Muscle layer of duodenum (tissue), 2 donors: ENCODE measurements at regions not wholly inside any gene's neighbourhood (a gene's known extent, or its start where the extent isn't known, plus 50 kb on each side); places are given as distances from the start of the nearest gene placed in this dataset.

Experiments
- H3K27ac ChIP-seq: one replicate; pipeline ENCODE4 v1.7.0; 2013; ENCODE audit warnings: mild to moderate bottlenecking, low read length
- H3K27me3 ChIP-seq: one replicate; pipeline ENCODE4 v1.7.0; 2013; ENCODE audit warnings: low read depth, mild to moderate bottlenecking, control low read depth, low read length
- H3K36me3 ChIP-seq, 2 donors: one replicate each; pipeline ENCODE4 v1.7.0; 2013; ENCODE audit warnings: low read length in 2 of 2, control low read depth in 1 of 2, mild to moderate bottlenecking in 1 of 2; ENCODE audit not compliant: insufficient read depth in 2 of 2, control insufficient read depth in 1 of 2
- H3K4me1 ChIP-seq, 2 donors: one replicate each; pipeline ENCODE4 v1.7.0; 2013; ENCODE audit warnings: low read length in 2 of 2, mild to moderate bottlenecking in 2 of 2, control low read depth in 1 of 2, moderate library complexity in 1 of 2; ENCODE audit not compliant: insufficient read depth in 2 of 2, control insufficient read depth in 1 of 2
- H3K4me3 ChIP-seq, 2 donors: one replicate each; pipeline ENCODE4 v1.7.0; 2013; ENCODE audit warnings: low read length in 2 of 2, low read depth in 1 of 2, mild to moderate bottlenecking in 1 of 2
- H3K9me3 ChIP-seq, 2 donors: one replicate each; pipeline ENCODE4 v1.7.0; 2013; ENCODE audit warnings: low read length in 2 of 2, control low read depth in 1 of 2, mild to moderate bottlenecking in 1 of 2; ENCODE audit not compliant: control insufficient read depth in 1 of 2
- donor health status: healthy.

- Histone ChIP-seq H3K27me3 (no peaks in the 10 kb centered on the region), H3K36me3 (no peaks in the 10 kb centered on the region), H3K27ac (no peak overlapping the region), H3K9me3 (no peaks in the 10 kb centered on the region), H3K4me3 (no peak overlapping the region), H3K4me1 (no peaks in the 10 kb centered on the region)
Observed at GRCh38 chr4:83932750-83933391, 397.0 kb downstream of the GPAT3 start.

DNA sequence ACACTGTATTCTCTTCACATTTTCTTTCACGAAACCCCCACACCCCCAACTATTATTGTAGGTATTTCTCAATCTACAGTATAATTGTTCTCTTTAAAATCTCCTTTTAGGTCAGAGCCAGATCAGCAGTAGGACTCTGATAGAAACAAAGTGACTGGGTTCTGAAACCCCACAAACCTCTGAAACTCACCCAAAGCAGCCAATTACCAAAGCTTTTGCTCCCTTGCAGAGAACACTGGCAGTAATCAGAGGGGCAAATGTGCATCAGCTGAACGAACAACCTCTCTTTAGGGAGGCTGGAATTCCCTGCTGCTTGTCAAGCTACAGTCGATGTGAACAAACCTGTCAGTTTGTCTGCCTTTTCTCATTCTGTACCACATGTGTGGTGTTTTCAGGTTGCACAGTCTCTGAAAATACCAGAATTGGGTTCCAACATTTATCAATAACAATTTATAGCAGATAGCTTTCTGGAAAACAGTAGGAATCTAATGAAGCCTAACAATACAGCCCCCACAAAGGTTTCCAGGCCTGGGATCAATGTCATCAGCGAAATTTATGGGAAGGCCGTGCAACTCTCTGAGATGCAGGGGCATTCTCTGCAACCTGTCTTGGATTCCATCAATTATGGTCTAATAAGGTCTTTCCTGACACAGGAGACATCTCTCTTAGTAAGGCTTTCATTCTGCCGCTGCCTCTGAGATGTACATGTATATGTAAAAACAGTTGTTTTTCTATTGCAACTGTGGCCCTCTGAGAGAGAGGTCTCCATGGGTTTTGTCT is 395.9 kb downstream of the GPAT3 start:
- H3K4me1 ChIP-seq: no peaks in the 10 kb centered on the region
- no peaks in the 10 kb centered on the region for H3K9me3 ChIP-seq
- H3K27me3 ChIP-seq: no peaks in the 10 kb centered on the region
- no peak overlapping the region for H3K4me3 ChIP-seq
- no peak overlapping the region for H3K27ac ChIP-seq
- no peaks in the 10 kb centered on the region for H3K36me3 ChIP-seq

DNA sequence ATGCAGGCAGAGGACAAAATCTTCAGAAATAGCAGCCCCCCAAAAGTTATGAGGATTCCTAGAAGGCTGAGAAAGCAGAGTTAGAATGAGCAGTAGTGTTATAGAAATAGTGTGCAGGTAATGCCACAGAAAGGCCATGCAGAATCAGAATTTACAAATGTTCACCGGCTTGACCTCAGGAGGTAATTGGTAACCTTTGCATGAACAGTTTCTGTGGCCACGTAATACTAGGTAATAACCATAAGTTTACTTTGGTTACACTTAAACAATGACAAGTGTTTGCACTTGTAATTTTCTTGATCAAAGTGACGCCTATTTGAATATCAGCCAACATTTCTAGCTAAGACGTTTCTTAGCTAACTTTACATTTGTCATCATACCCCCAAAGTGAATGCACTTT is 393.6 kb downstream of the GPAT3 start:
- Histone ChIP-seq H3K27ac (no peak overlapping the region), H3K4me3 (no peak overlapping the region), H3K4me1 (no peaks in the 10 kb centered on the region), H3K9me3 (no peaks in the 10 kb centered on the region), H3K36me3 (no peaks in the 10 kb centered on the region), H3K27me3 (no peaks in the 10 kb centered on the region)

DNA sequence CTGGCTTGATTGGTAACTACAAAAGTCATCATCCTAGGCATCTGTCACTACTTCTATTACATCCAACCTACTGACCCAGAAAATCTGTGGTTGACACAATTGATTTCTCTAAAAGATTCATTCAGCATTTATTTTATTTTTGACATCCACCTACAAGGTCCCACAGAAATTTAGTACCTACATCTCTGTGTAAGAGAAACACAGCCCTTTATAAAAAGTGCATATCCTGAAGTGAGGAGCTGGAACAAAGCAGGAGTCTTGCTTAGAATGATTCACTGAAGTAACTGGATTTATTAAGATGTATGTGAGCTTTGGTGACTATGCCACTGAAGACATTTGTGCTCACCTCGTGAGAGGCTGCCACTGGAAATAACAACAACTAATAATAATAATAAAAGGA is 391.0 kb downstream of the GPAT3 start:
- Histone ChIP-seq H3K27me3 (no peaks in the 10 kb centered on the region), H3K36me3 (no peaks in the 10 kb centered on the region), H3K27ac (no peak overlapping the region), H3K4me3 (no peak overlapping the region), H3K9me3 (no peaks in the 10 kb centered on the region), H3K4me1 (no peaks in the 10 kb centered on the region)

- Histone ChIP-seq H3K4me3 (no peak overlapping the region), H3K9me3 (no peaks in the 10 kb centered on the region), H3K27me3 (no peaks in the 10 kb centered on the region), H3K4me1 (no peaks in the 10 kb centered on the region), H3K36me3 (no peaks in the 10 kb centered on the region), H3K27ac (no peak overlapping the region)
Observed at GRCh38 chr4:83923341-83923740, 387.4 kb downstream of the GPAT3 start.

DNA sequence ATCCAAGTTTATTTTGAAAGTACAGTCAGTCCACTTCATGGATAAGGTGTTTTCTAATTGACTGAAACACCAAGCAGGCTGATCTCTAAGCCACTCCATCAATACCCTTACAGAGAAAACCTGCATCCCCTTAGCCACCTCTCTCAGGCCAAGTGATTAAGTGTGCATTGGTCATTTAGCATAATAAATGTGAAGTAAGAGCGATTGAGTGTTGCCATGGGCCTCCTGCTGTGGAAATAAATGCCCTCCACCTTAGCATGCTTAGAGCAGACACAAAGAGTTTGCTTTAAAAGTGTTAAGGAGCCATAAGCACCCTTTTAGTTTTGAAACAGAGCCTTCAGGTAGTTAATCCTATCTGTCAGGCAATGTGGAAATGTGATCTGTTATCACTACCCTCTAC is 386.5 kb downstream of the GPAT3 start:
- Histone ChIP-seq H3K4me3 (no peak overlapping the region), H3K9me3 (no peaks in the 10 kb centered on the region), H3K27ac (no peak overlapping the region), H3K4me1 (no peaks in the 10 kb centered on the region), H3K36me3 (no peaks in the 10 kb centered on the region), H3K27me3 (no peaks in the 10 kb centered on the region)

GRCh38 chr4:83921124-83921523 is 385.2 kb downstream of the GPAT3 start:
- no peaks in the 10 kb centered on the region for H3K9me3 ChIP-seq
- no peaks in the 10 kb centered on the region for H3K36me3 ChIP-seq
- H3K27ac ChIP-seq: no peak overlapping the region
- no peak overlapping the region for H3K4me3 ChIP-seq
- H3K4me1 ChIP-seq: no peaks in the 10 kb centered on the region
- no peaks in the 10 kb centered on the region for H3K27me3 ChIP-seq

GRCh38 chr4:83920375-83920774 is 384.5 kb downstream of the GPAT3 start:
- no peaks in the 10 kb centered on the region for H3K36me3 ChIP-seq
- H3K4me1 ChIP-seq: no peaks in the 10 kb centered on the region
- no peak overlapping the region for H3K27ac ChIP-seq
- H3K27me3 ChIP-seq: no peaks in the 10 kb centered on the region
- no peak overlapping the region for H3K4me3 ChIP-seq
- H3K9me3 ChIP-seq: no peaks in the 10 kb centered on the region

- Histone ChIP-seq H3K27me3 (no peaks in the 10 kb centered on the region), H3K27ac (no peak overlapping the region), H3K4me1 (no peaks in the 10 kb centered on the region), H3K9me3 (no peaks in the 10 kb centered on the region), H3K36me3 (no peaks in the 10 kb centered on the region), H3K4me3 (no peak overlapping the region)
Observed at GRCh38 chr4:83917572-83917971, 381.7 kb downstream of the GPAT3 start.

GRCh38 chr4:83910693-83911092 is 374.8 kb downstream of the GPAT3 start:
- Histone ChIP-seq H3K9me3 (no peaks in the 10 kb centered on the region), H3K27ac (no peak overlapping the region), H3K36me3 (no peaks in the 10 kb centered on the region), H3K4me3 (no peak overlapping the region), H3K27me3 (no peaks in the 10 kb centered on the region), H3K4me1 (no peaks in the 10 kb centered on the region)

DNA sequence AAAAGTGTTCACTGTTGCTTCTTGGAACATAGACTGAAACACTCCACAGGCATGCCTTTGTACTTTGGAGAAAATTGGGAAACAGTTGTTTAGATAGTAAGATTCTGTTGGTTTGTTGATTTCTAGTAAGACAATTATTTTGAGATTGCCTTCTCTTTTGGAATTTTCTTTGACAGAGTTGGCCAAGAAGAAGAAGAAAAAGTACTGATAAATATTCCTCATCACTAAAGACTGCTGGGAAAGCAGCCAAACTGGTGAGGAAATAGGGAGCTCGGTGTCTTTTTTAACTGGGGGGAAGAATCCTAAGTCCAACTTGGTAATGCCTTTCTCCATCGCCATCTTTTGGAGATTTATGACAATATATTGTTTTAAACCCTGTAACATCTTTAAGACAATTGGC is 370.7 kb downstream of the GPAT3 start:
- H3K27ac ChIP-seq: no peak overlapping the region
- H3K27me3 ChIP-seq: no peaks in the 10 kb centered on the region
- H3K36me3 ChIP-seq: no peaks in the 10 kb centered on the region
- no peaks in the 10 kb centered on the region for H3K9me3 ChIP-seq
- no peaks in the 10 kb centered on the region for H3K4me1 ChIP-seq
- H3K4me3 ChIP-seq: no peak overlapping the region

DNA sequence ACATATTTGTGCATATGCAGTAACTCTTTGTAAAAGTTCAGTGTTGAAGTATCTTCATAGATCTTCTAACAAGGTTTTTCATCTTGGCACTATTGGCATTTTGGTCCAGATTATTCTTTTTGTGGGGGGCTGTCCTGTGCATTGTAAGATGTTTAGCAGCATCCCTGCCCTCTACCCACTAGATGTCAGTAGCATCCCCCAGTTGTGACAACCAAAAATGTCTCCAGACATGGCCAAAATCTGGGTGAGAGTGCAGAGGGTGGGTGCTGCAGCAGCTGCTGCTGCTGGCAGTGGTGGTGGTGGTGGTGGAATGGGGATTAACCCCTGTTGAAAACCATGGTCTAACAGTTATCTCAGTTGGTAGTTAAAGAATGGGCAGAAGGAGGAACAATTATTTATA is 370.0 kb downstream of the GPAT3 start:
- Histone ChIP-seq H3K36me3 (no peaks in the 10 kb centered on the region), H3K27ac (no peak overlapping the region), H3K4me1 (no peaks in the 10 kb centered on the region), H3K27me3 (no peaks in the 10 kb centered on the region), H3K9me3 (no peaks in the 10 kb centered on the region), H3K4me3 (no peak overlapping the region)
